HCT116 (cell line): ENCODE measurements at regions not wholly inside any gene's neighbourhood (a gene's known extent, or its start where the extent isn't known, plus 50 kb on each side); places are given as distances from the start of the nearest gene placed in this dataset.

Source experiments
- ATAC-seq: fragments of 200-7000 bp; cut with Tn5 transposase; 2 replicates; pipeline ENCODE4 v1.9.1; 2020; ENCODE audit warnings: mild to moderate bottlenecking, moderate library complexity
- BruUV-seq: library from RNA; stranded (reverse); fragments of 400-500 nt; replicated peaks from 2 replicates; lab custom pipeline; 2021; lab: Mats Ljungman, UMichigan
- CTCF ChIA-PET: fragments of 300-600 bp; sonication (Branson Sonifier 250); formaldehyde crosslinking; loops from one replicate; lab custom pipeline; 2021; ENCODE audit warnings: antibody characterized with exemption; lab: Charles Lee
- POLR2A ChIA-PET: fragments of 300-600, 350-600 bp; sonication (Branson Sonifier 250); formaldehyde crosslinking; loops from one replicate; lab custom pipeline; 2021; ENCODE audit warnings: antibody characterized with exemption; lab: Charles Lee
- RAD21 ChIA-PET, 2 experiments: fragments of 300-600 bp; sonication (Branson Sonifier 250); formaldehyde crosslinking; loops; one replicate each; lab custom pipeline; 2023; ENCODE audit warnings: low total read pairs in 2 of 2; ENCODE audit not compliant: uncharacterized antibody in 2 of 2, unreplicated experiment in 2 of 2, low non-redundant PET in 1 of 2; lab: Charles Lee
- DNase-seq: peaks from one replicate; pipeline ENCODE4 v3.0.0-alpha.2; 2010; ENCODE audit warnings: low read depth, low spot score
- H2AFZ ChIP-seq: fragments of 200-600 bp; shearing (Covaris generic), sonication (generic); 2 replicates; pipeline ENCODE4 v1.6.1; 2017; ENCODE audit warnings: low read depth, mixed run types, mixed read lengths, antibody characterized with exemption, low read length; ENCODE audit not compliant: poor library complexity, severe bottlenecking
- H3K27ac ChIP-seq: 2 replicates; pipeline ENCODE4 v1.5.1; 2012; ENCODE audit warnings: low read depth, low read length
- H3K27me3 ChIP-seq: fragments of 200-600 bp; sonication (generic); 2 replicates; pipeline ENCODE4 v1.6.1; 2016; ENCODE audit warnings: mixed run types, low read length, mixed read lengths; ENCODE audit not compliant: insufficient read depth
- H3K36me3 ChIP-seq, 2 experiments: fragments of 200-500 bp in 1 of 2; fragments of 200-600 bp in 1 of 2; sonication (Bioruptor generic) in 1 of 2; sonication (generic) in 1 of 2; 2 replicates each; pipeline versions ENCODE4 v1.5.1 to v1.6.1; 2014 to 2016; ENCODE audit warnings: low read length in 2 of 2, inconsistent platforms in 1 of 2, mixed read lengths in 1 of 2, mixed run types in 1 of 2; ENCODE audit not compliant: insufficient read depth in 2 of 2, control insufficient read depth in 1 of 2
- H3K4me1 ChIP-seq, 2 experiments: fragments of 200-600 bp in 1 of 2; sonication (generic) in 1 of 2; 2 replicates each; pipeline versions ENCODE4 v1.5.1 to v1.6.1; 2012 to 2017; ENCODE audit warnings: low read length in 2 of 2, inconsistent platforms in 1 of 2, mild to moderate bottlenecking in 1 of 2, mixed read lengths in 1 of 2, mixed run types in 1 of 2, moderate library complexity in 1 of 2; ENCODE audit not compliant: insufficient read depth in 2 of 2, control insufficient read depth in 1 of 2
- H3K4me2 ChIP-seq: fragments of 200-600 bp; sonication (generic); 2 replicates; pipeline ENCODE4 v1.6.1; 2017; ENCODE audit warnings: mixed run types, low read length, mixed read lengths
- H3K4me3 ChIP-seq, 2 experiments: fragments of 200-600 bp in 1 of 2; sonication (generic) in 1 of 2; replicated peaks in 1 of 2; 2 replicates each; pipeline ENCODE4 v1.5.1; 2011 to 2016; ENCODE audit warnings: low read length in 2 of 2, control low read depth in 1 of 2, low read depth in 1 of 2, mild to moderate bottlenecking in 1 of 2, mixed read lengths in 1 of 2, mixed run types in 1 of 2
- H3K79me2 ChIP-seq: fragments of 200-600 bp; sonication (generic); 2 replicates; pipeline ENCODE4 v1.6.1; 2017; ENCODE audit warnings: mild to moderate bottlenecking, mixed run types, low read length, moderate library complexity, mixed read lengths; ENCODE audit not compliant: insufficient read depth
- H3K9ac ChIP-seq: fragments of 200-600 bp; sonication (generic); 2 replicates; pipeline ENCODE4 v1.6.1; 2016; ENCODE audit warnings: low read length, mixed read lengths
- H3K9me2 ChIP-seq: fragments of 200-600 bp; sonication (generic), shearing (Covaris generic); 2 replicates; pipeline ENCODE4 v1.6.1; 2017; ENCODE audit warnings: mixed run types, mild to moderate bottlenecking, moderate library complexity; ENCODE audit not compliant: insufficient read depth
- H3K9me3 ChIP-seq, 2 experiments: fragments of 200-500 bp in 1 of 2; fragments of 200-600 bp in 1 of 2; sonication (Bioruptor generic) in 1 of 2; sonication (generic) in 1 of 2; 2 replicates each; pipeline ENCODE4 v1.6.1; 2014 to 2017; ENCODE audit warnings: low read length in 2 of 2, mixed read lengths in 2 of 2, inconsistent platforms in 1 of 2, low read depth in 1 of 2, mild to moderate bottlenecking in 1 of 2, mixed run types in 1 of 2, moderate library complexity in 1 of 2; ENCODE audit not compliant: control insufficient read depth in 1 of 2, insufficient read depth in 1 of 2
- H4K20me1 ChIP-seq: fragments of 200-600 bp; sonication (generic), shearing (Covaris generic); 2 replicates; pipeline ENCODE4 v1.6.1; 2017; ENCODE audit warnings: mixed run types, mild to moderate bottlenecking, moderate library complexity; ENCODE audit not compliant: insufficient read depth
- CBX3 ChIP-seq: IDR thresholded peaks from 2 replicates; pipeline ENCODE4 v1.6.1; 2012; ENCODE audit warnings: low read depth
- JUND ChIP-seq: IDR thresholded peaks from 2 replicates; pipeline ENCODE4 v1.6.1; 2012
- MAX ChIP-seq: IDR thresholded peaks from 2 replicates; pipeline ENCODE4 v1.6.1; 2012
- SP1 ChIP-seq: IDR thresholded peaks from 2 replicates; pipeline ENCODE4 v1.6.1; 2012; ENCODE audit warnings: low read depth
- SRF ChIP-seq: IDR thresholded peaks from 2 replicates; pipeline ENCODE4 v1.6.1; 2012; ENCODE audit warnings: low read depth
- TCF7L2 ChIP-seq: IDR thresholded peaks from 2 replicates; pipeline ENCODE4 v1.7.0; 2011; ENCODE audit warnings: borderline replicate concordance, inconsistent platforms; ENCODE audit not compliant: insufficient read depth, insufficient read length; ENCODE audit errors: extremely low read depth
- YY1 ChIP-seq: IDR thresholded peaks from 2 replicates; pipeline ENCODE4 v1.6.1; 2011; ENCODE audit warnings: low read length, low read depth, moderate library complexity, mild to moderate bottlenecking; ENCODE audit not compliant: insufficient replicate concordance; ENCODE audit errors: extremely low read depth
- intact Hi-C: fragments of 100-400 bp; cut with micrococcal nuclease; formaldehyde crosslinking; loops from 2 replicates; pipeline ENCODE4 v1.10.0; 2022
- TF ChIP-seq, protein P1 (sequence below): IDR thresholded peaks from 2 replicates; pipeline ENCODE4 v1.6.1; 2012; ENCODE audit warnings: low read depth

- Histone ChIP-seq H3K36me3 (no peaks in the 10 kb centered on the region), H3K4me3 (no peak overlapping the region), H3K9me3 (no peaks in the 10 kb centered on the region), H4K20me1 (no peaks in the 10 kb centered on the region), H3K4me1 (no peaks in the 10 kb centered on the region), H3K9me2 (no peaks in the 10 kb centered on the region), H3K27ac (no peak overlapping the region), H2AFZ (no peak overlapping the region), H3K27me3 (no peaks in the 10 kb centered on the region), H3K9ac (no peak overlapping the region), H3K79me2 (no peaks in the 10 kb centered on the region), H3K4me2 (no peak overlapping the region)
- ChIA-PET RAD21 (no interaction called here), POLR2A (no interaction called here), CTCF (no interaction called here)
- DNase-seq (no peak), ATAC-seq (no peak)
- TF ChIP-seq TCF7L2 = no peak
- no peak for TF ChIP-seq JUND
- no peak for TF ChIP-seq YY1
- no peak for TF ChIP-seq CBX3
- TF ChIP-seq MAX = no peak
- TF ChIP-seq SRF = no peak
- intact Hi-C loops = no loop called here
- BruUV-seq = no TSS peak
These were observed 1158.6 kb downstream of the PLA2G4A start for GRCh38 chr1:187987236-187987776.

GRCh38 chr1:187991944-187992343 lies 1163.2 kb downstream of the PLA2G4A start:
- POLR2A ChIA-PET = no interaction called here
- RAD21 ChIA-PET = no interaction called here

More at GRCh38 chr1:187991944-187992343, 1163.2 kb downstream of the PLA2G4A start:
- H3K27me3 ChIP-seq = no peaks in the 10 kb centered on the region
- no peak for TF ChIP-seq SP1
- TF ChIP-seq JUND = no peak
- TF ChIP-seq, protein P1, sequence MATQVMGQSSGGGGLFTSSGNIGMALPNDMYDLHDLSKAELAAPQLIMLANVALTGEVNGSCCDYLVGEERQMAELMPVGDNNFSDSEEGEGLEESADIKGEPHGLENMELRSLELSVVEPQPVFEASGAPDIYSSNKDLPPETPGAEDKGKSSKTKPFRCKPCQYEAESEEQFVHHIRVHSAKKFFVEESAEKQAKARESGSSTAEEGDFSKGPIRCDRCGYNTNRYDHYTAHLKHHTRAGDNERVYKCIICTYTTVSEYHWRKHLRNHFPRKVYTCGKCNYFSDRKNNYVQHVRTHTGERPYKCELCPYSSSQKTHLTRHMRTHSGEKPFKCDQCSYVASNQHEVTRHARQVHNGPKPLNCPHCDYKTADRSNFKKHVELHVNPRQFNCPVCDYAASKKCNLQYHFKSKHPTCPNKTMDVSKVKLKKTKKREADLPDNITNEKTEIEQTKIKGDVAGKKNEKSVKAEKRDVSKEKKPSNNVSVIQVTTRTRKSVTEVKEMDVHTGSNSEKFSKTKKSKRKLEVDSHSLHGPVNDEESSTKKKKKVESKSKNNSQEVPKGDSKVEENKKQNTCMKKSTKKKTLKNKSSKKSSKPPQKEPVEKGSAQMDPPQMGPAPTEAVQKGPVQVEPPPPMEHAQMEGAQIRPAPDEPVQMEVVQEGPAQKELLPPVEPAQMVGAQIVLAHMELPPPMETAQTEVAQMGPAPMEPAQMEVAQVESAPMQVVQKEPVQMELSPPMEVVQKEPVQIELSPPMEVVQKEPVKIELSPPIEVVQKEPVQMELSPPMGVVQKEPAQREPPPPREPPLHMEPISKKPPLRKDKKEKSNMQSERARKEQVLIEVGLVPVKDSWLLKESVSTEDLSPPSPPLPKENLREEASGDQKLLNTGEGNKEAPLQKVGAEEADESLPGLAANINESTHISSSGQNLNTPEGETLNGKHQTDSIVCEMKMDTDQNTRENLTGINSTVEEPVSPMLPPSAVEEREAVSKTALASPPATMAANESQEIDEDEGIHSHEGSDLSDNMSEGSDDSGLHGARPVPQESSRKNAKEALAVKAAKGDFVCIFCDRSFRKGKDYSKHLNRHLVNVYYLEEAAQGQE = no peak
- peak overlapping the region; percentile 22 for H2AFZ ChIP-seq
- no peaks in the 10 kb centered on the region for H3K36me3 ChIP-seq
- no peaks in the 10 kb centered on the region for H3K4me1 ChIP-seq
- no peak overlapping the region for H3K4me3 ChIP-seq
- no peak overlapping the region for H3K27ac ChIP-seq
- H3K9me3 ChIP-seq = no peaks in the 10 kb centered on the region
- no peaks in the 10 kb centered on the region for H4K20me1 ChIP-seq
- no peak for DNase-seq
- intact Hi-C loops = no loop called here
- H3K9me2 ChIP-seq = no peaks in the 10 kb centered on the region
- H3K79me2 ChIP-seq = no peaks in the 10 kb centered on the region
- CTCF ChIA-PET = no interaction called here
- no peak for ATAC-seq
- no peak overlapping the region for H3K4me2 ChIP-seq
- no peak overlapping the region for H3K9ac ChIP-seq
- BruUV-seq = no TSS peak
